ENCODE measurements at regions not wholly inside any gene's neighbourhood (a gene's known extent, or its start where the extent isn't known, plus 50 kb on each side); places are given as distances from the start of the nearest gene placed in this dataset.

GRCh38 chr12:126147321-126147720 lies 1082.1 kb downstream of the AACS start:
- DNase-seq = no peak

GRCh38 chr12:126156806-126157574 lies 1091.8 kb downstream of the AACS start:
- DNase-seq = no peak

GRCh38 chr12:126157575-126157966 lies 1092.3 kb downstream of the AACS start:
- DNase-seq = no peak

GRCh38 chr12:126159139-126159538 lies 1093.9 kb downstream of the AACS start:
- no peak for DNase-seq

- DNase-seq = no peak
These were observed 1095.7 kb downstream of the AACS start for GRCh38 chr12:126160912-126161311.

GRCh38 chr12:126163984-126164383 lies 1098.7 kb downstream of the AACS start:
- DNase-seq = no peak

GRCh38 chr12:126171937-126172559 lies 1106.8 kb downstream of the AACS start:
- no peak for DNase-seq

- DNase-seq = no peak
These were observed 1117.5 kb downstream of the AACS start for GRCh38 chr12:126182619-126183236.

GRCh38 chr12:126185025-126185424 lies 1119.8 kb downstream of the AACS start:
- no peak for DNase-seq

- no peak for DNase-seq
These were observed 1124.6 kb downstream of the AACS start for GRCh38 chr12:126189856-126190255.

- no peak for DNase-seq
These were observed 1126.0 kb downstream of the AACS start for GRCh38 chr12:126191031-126191891.

- no peak for DNase-seq
These were observed 1126.7 kb downstream of the AACS start for GRCh38 chr12:126191949-126192348.

GRCh38 chr12:126193190-126193589 lies 1128.0 kb downstream of the AACS start:
- DNase-seq = no peak

- no peak for DNase-seq
These were observed 1131.0 kb downstream of the AACS start for GRCh38 chr12:126196263-126196662.

- DNase-seq = no peak
These were observed 1133.3 kb downstream of the AACS start for GRCh38 chr12:126198516-126198915.

- DNase-seq = no peak
These were observed 1133.9 kb downstream of the AACS start for GRCh38 chr12:126198966-126199692.

- no peak for DNase-seq
These were observed 1136.8 kb downstream of the AACS start for GRCh38 chr12:126201981-126202537.

- no peak for DNase-seq
These were observed 1139.1 kb downstream of the AACS start for GRCh38 chr12:126204326-126204725.

GRCh38 chr12:126210026-126210425 lies 1144.8 kb downstream of the AACS start:
- no peak for DNase-seq

GRCh38 chr12:126210448-126210847 lies 1145.2 kb downstream of the AACS start:
- DNase-seq = no peak

GRCh38 chr12:126212824-126213223 lies 1147.6 kb downstream of the AACS start:
- DNase-seq = no peak

- no peak for DNase-seq
These were observed 1153.5 kb downstream of the AACS start for GRCh38 chr12:126218697-126219096.

Data from NCI-H2107 (cell line).